Left ventricle myocardium inferior (tissue), 1 donor: ENCODE measurements at regions not wholly inside any gene's neighbourhood (a gene's known extent, or its start where the extent isn't known, plus 50 kb on each side); places are given as distances from the start of the nearest gene placed in this dataset.

ENCODE experiments used
- DNase-seq: peaks from one replicate; pipeline ENCODE4 v3.0.0-alpha.2; 2020
- H3K27ac ChIP-seq: fragments of 200-600 bp; replicated peaks from 2 replicates; pipeline ENCODE4 v1.8.0; 2021
- H3K27me3 ChIP-seq: fragments of 200-600 bp; 2 replicates; pipeline ENCODE4 v1.8.0; 2021; ENCODE audit warnings: low read depth
- H3K36me3 ChIP-seq: fragments of 200-600 bp; 2 replicates; pipeline ENCODE4 v1.8.0; 2021
- H3K4me1 ChIP-seq: fragments of 200-600 bp; 2 replicates; pipeline ENCODE4 v1.8.0; 2021
- H3K4me3 ChIP-seq: fragments of 200-600 bp; 2 replicates; pipeline ENCODE4 v1.8.0; 2021; ENCODE audit warnings: mild to moderate bottlenecking, moderate library complexity
- H3K9me3 ChIP-seq: fragments of 200-600 bp; replicated peaks from 2 replicates; pipeline ENCODE4 v1.8.0; 2021
- intact Hi-C: fragments of 100-400 bp; cut with micrococcal nuclease; formaldehyde crosslinking; loops from one replicate; pipeline ENCODE4 v1.11.0; 2022
- TF ChIP-seq, protein P1 (sequence below): fragments of 200-600 bp; IDR thresholded peaks from 2 replicates; pipeline ENCODE4 v1.8.0; 2021; ENCODE audit warnings: antibody characterized with exemption, mild to moderate bottlenecking, borderline replicate concordance
- donor health status: DM: no; HTN: yes; CAD: no; lungs with severe emphysema.

DNA sequence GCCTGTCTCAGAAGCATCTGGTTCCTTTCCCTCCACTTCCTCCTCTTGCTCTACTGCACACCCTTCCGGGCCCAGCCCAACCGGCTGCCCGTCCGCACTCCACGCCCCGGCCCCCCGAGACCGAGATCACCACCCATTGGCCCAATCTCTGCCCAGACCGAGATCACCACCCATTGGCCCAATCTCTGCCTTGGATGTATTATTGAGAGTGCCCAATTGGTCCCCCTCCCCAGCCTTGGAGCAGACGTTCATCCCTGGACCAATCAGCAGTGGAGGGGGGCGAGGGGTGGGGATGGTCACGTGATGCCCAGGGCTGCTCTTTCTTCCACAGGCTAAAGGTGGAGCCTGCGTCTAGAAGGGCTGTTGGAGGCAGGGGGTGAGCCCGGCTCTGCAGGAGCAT, 75.6 kb upstream of the TMEM132C start:
- intact Hi-C loops = no loop called here
- H3K4me3 ChIP-seq = no peak overlapping the region
- H3K9me3 ChIP-seq = no peaks in the 10 kb centered on the region
- H3K27ac ChIP-seq = no peak overlapping the region
- H3K4me1 ChIP-seq = no peaks in the 10 kb centered on the region
- no peaks in the 10 kb centered on the region for H3K36me3 ChIP-seq
- no peak for DNase-seq
- H3K27me3 ChIP-seq = peaks cover 48% of the 10 kb centered on the region
- TF ChIP-seq, protein P1, sequence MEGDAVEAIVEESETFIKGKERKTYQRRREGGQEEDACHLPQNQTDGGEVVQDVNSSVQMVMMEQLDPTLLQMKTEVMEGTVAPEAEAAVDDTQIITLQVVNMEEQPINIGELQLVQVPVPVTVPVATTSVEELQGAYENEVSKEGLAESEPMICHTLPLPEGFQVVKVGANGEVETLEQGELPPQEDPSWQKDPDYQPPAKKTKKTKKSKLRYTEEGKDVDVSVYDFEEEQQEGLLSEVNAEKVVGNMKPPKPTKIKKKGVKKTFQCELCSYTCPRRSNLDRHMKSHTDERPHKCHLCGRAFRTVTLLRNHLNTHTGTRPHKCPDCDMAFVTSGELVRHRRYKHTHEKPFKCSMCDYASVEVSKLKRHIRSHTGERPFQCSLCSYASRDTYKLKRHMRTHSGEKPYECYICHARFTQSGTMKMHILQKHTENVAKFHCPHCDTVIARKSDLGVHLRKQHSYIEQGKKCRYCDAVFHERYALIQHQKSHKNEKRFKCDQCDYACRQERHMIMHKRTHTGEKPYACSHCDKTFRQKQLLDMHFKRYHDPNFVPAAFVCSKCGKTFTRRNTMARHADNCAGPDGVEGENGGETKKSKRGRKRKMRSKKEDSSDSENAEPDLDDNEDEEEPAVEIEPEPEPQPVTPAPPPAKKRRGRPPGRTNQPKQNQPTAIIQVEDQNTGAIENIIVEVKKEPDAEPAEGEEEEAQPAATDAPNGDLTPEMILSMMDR = no peak

GRCh38 chr12:128204711-128205110, 62.3 kb upstream of the TMEM132C start:
- Histone ChIP-seq H3K9me3 (peaks cover 24% of the 10 kb centered on the region), H3K27me3 (peaks cover 9% of the 10 kb centered on the region), H3K36me3 (no peaks in the 10 kb centered on the region), H3K4me1 (no peaks in the 10 kb centered on the region), H3K27ac (no peak overlapping the region), H3K4me3 (no peak overlapping the region)
- DNase-seq = no peak
- intact Hi-C loops = no loop called here
- TF ChIP-seq, protein P1 = no peak

- TF ChIP-seq, protein P1 = no peak
These were observed 61.8 kb upstream of the TMEM132C start for GRCh38 chr12:128205145-128205544.

GRCh38 chr12:128205758-128206157, 61.2 kb upstream of the TMEM132C start:
- DNase-seq = no peak
- H3K27me3 ChIP-seq = peaks cover 9% of the 10 kb centered on the region
- TF ChIP-seq, protein P1 = no peak
- H3K36me3 ChIP-seq = no peaks in the 10 kb centered on the region
- peaks cover 30% of the 10 kb centered on the region for H3K9me3 ChIP-seq
- H3K27ac ChIP-seq = no peak overlapping the region
- no peak overlapping the region for H3K4me3 ChIP-seq
- intact Hi-C loops = no loop called here
- H3K4me1 ChIP-seq = no peaks in the 10 kb centered on the region

More at GRCh38 chr12:128205145-128205544, 61.8 kb upstream of the TMEM132C start:
- Histone ChIP-seq H3K9me3 (peaks cover 25% of the 10 kb centered on the region), H3K4me1 (no peaks in the 10 kb centered on the region), H3K27me3 (peaks cover 9% of the 10 kb centered on the region), H3K4me3 (no peak overlapping the region), H3K27ac (no peak overlapping the region), H3K36me3 (no peaks in the 10 kb centered on the region)
- DNase-seq = no peak
- intact Hi-C loops = no loop called here
